Suprapubic skin (tissue), 4 donors: ENCODE measurements at regions not wholly inside any gene's neighbourhood (a gene's known extent, or its start where the extent isn't known, plus 50 kb on each side); places are given as distances from the start of the nearest gene placed in this dataset.

Experiments used
- DNase-seq, 2 donors: peaks; one replicate each; pipeline ENCODE4 v3.0.0-alpha.2; 2019; ENCODE audit warnings: low spot score in 2 of 2
- H3K27ac ChIP-seq: fragments of 200-600 bp; sonication (generic); one replicate; pipeline ENCODE4 v1.5.1; 2019
- H3K27me3 ChIP-seq: fragments of 200-600 bp; sonication (generic); one replicate; pipeline ENCODE4 v1.5.1; 2019
- H3K36me3 ChIP-seq: fragments of 200-600 bp; sonication (generic); one replicate; pipeline ENCODE4 v1.5.1; 2019
- H3K4me1 ChIP-seq: fragments of 200-600 bp; sonication (generic); one replicate; pipeline ENCODE4 v1.5.1; 2019
- H3K4me3 ChIP-seq: fragments of 200-600 bp; sonication (generic); one replicate; pipeline ENCODE4 v1.5.1; 2019; ENCODE audit warnings: mild to moderate bottlenecking
- H3K9me3 ChIP-seq: fragments of 200-600 bp; sonication (generic); one replicate; pipeline ENCODE4 v1.5.1; 2019
- EP300 ChIP-seq: sonication (generic); formaldehyde crosslinking; IDR thresholded peaks from one replicate; pipeline ENCODE4 v1.6.1; 2017; ENCODE audit warnings: antibody characterized with exemption
- POLR2A ChIP-seq, 2 donors: fragments of 450-650 bp; IDR thresholded peaks; one replicate each; pipeline ENCODE4 v1.6.1; 2017; ENCODE audit warnings: antibody characterized with exemption in 2 of 2, mild to moderate bottlenecking in 2 of 2, moderate library complexity in 2 of 2
- POLR2AphosphoS5 ChIP-seq, 3 donors: sonication (generic); formaldehyde crosslinking; IDR thresholded peaks; one replicate each; pipeline ENCODE4 v1.6.1; 2017; ENCODE audit warnings: antibody characterized with exemption in 3 of 3
- WGBS: methylation state at CpG from one replicate; pipeline ENCODE4 v1.1.5; 2018; 5-methylcytosine and 5-hydroxymethylcytosine counted together
- TF ChIP-seq, protein P1 (sequence below), 2 donors: fragments of 200-600 bp in 1 of 2; fragments of 450-650 bp in 1 of 2; sonication (generic) in 1 of 2; IDR thresholded peaks; one replicate each; pipeline ENCODE4 v1.5.1; 2016 to 2019; ENCODE audit warnings: antibody characterized with exemption in 2 of 2, mild to moderate bottlenecking in 1 of 2, moderate library complexity in 1 of 2

- Histone ChIP-seq H3K27ac (no peak overlapping the region), H3K4me1 (no peaks in the 10 kb centered on the region), H3K27me3 (no peaks in the 10 kb centered on the region), H3K4me3 (no peak overlapping the region), H3K9me3 (no peaks in the 10 kb centered on the region), H3K36me3 (no peaks in the 10 kb centered on the region)
- no peak for TF ChIP-seq POLR2A (IDR thresholded peaks at IDR 0.05)
- TF ChIP-seq, protein P1, sequence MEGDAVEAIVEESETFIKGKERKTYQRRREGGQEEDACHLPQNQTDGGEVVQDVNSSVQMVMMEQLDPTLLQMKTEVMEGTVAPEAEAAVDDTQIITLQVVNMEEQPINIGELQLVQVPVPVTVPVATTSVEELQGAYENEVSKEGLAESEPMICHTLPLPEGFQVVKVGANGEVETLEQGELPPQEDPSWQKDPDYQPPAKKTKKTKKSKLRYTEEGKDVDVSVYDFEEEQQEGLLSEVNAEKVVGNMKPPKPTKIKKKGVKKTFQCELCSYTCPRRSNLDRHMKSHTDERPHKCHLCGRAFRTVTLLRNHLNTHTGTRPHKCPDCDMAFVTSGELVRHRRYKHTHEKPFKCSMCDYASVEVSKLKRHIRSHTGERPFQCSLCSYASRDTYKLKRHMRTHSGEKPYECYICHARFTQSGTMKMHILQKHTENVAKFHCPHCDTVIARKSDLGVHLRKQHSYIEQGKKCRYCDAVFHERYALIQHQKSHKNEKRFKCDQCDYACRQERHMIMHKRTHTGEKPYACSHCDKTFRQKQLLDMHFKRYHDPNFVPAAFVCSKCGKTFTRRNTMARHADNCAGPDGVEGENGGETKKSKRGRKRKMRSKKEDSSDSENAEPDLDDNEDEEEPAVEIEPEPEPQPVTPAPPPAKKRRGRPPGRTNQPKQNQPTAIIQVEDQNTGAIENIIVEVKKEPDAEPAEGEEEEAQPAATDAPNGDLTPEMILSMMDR (IDR thresholded peaks at IDR 0.05), result no peak
- TF ChIP-seq EP300, result no peak
- TF ChIP-seq POLR2AphosphoS5 (IDR thresholded peaks at IDR 0.05), result no peak
- 85% methylated on average over 3 of the region's 3 CpGs for WGBS
- no peak for DNase-seq
Observed at GRCh38 chr3:89698208-89698830, 590.9 kb downstream of the EPHA3 start.

GRCh38 chr3:89699229-89699628 lies 591.8 kb downstream of the EPHA3 start:
- WGBS, result 85% methylated on average over 4 of the region's 4 CpGs

DNA sequence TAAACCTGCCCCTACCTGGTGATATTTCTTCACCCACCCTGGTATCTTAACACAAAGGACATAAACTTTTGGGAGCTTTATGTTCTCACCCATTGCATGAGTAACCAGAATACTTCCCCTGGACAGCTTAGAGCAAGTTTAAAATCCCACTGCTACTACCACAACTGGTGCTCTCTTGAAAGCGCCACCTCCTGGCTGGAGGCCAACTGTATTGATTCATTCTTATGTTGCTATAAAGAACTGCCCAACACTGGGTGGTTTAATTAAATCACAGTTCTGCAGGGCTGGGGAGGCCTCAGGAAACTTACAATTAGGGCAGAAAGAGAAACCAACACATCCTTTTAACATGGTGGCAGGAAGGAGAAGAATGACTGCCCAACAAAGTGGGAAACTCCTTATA lies 592.4 kb downstream of the EPHA3 start:
- no peak overlapping the region for H3K4me3 ChIP-seq
- H3K27me3 ChIP-seq, result no peaks in the 10 kb centered on the region
- no peaks in the 10 kb centered on the region for H3K4me1 ChIP-seq
- WGBS, result 86% methylated on average over 1 of the region's 1 CpG
- no peak overlapping the region for H3K27ac ChIP-seq
- no peaks in the 10 kb centered on the region for H3K9me3 ChIP-seq
- no peaks in the 10 kb centered on the region for H3K36me3 ChIP-seq
- TF ChIP-seq POLR2A (IDR thresholded peaks at IDR 0.05), result no peak
- TF ChIP-seq, protein P1 (IDR thresholded peaks at IDR 0.05), result no peak
- TF ChIP-seq EP300, result no peak
- TF ChIP-seq POLR2AphosphoS5 (IDR thresholded peaks at IDR 0.05), result no peak
- no peak for DNase-seq

More at GRCh38 chr3:89699229-89699628, 591.8 kb downstream of the EPHA3 start:
- TF ChIP-seq, protein P1 (IDR thresholded peaks at IDR 0.05), result no peak
- no peak for TF ChIP-seq POLR2AphosphoS5 (IDR thresholded peaks at IDR 0.05)
- no peak for TF ChIP-seq EP300
- TF ChIP-seq POLR2A (IDR thresholded peaks at IDR 0.05), result no peak
- Histone ChIP-seq H3K27ac (no peak overlapping the region), H3K9me3 (no peaks in the 10 kb centered on the region), H3K36me3 (no peaks in the 10 kb centered on the region), H3K4me3 (no peak overlapping the region), H3K4me1 (no peaks in the 10 kb centered on the region), H3K27me3 (no peaks in the 10 kb centered on the region)
- DNase-seq, result no peak

- no peak for DNase-seq
- Histone ChIP-seq H3K27me3 (no peaks in the 10 kb centered on the region), H3K36me3 (no peaks in the 10 kb centered on the region), H3K27ac (no peak overlapping the region), H3K4me3 (no peak overlapping the region), H3K9me3 (no peaks in the 10 kb centered on the region), H3K4me1 (no peaks in the 10 kb centered on the region)
- WGBS, result 71% methylated on average over 5 of the region's 5 CpGs
- TF ChIP-seq POLR2AphosphoS5 (IDR thresholded peaks at IDR 0.05) (no peak), EP300 (no peak), POLR2A (IDR thresholded peaks at IDR 0.05) (no peak)
- TF ChIP-seq, protein P1 (IDR thresholded peaks at IDR 0.05), result no peak
Observed at GRCh38 chr3:89702404-89702803, 595.0 kb downstream of the EPHA3 start.

GRCh38 chr3:89713196-89713595 lies 605.8 kb downstream of the EPHA3 start:
- H3K4me3 ChIP-seq, result no peak overlapping the region
- no peaks in the 10 kb centered on the region for H3K36me3 ChIP-seq
- H3K27me3 ChIP-seq, result no peaks in the 10 kb centered on the region
- no peaks in the 10 kb centered on the region for H3K4me1 ChIP-seq
- 81% methylated on average over 3 of the region's 3 CpGs for WGBS
- TF ChIP-seq, protein P1 (IDR thresholded peaks at IDR 0.05), result no peak
- TF ChIP-seq EP300 (no peak), POLR2AphosphoS5 (IDR thresholded peaks at IDR 0.05) (no peak)
- H3K27ac ChIP-seq, result no peak overlapping the region
- H3K9me3 ChIP-seq, result no peaks in the 10 kb centered on the region
- no peak for DNase-seq
